ENCODE measurements at regions not wholly inside any gene's neighbourhood (a gene's known extent, or its start where the extent isn't known, plus 50 kb on each side); places are given as distances from the start of the nearest gene placed in this dataset.

DNA sequence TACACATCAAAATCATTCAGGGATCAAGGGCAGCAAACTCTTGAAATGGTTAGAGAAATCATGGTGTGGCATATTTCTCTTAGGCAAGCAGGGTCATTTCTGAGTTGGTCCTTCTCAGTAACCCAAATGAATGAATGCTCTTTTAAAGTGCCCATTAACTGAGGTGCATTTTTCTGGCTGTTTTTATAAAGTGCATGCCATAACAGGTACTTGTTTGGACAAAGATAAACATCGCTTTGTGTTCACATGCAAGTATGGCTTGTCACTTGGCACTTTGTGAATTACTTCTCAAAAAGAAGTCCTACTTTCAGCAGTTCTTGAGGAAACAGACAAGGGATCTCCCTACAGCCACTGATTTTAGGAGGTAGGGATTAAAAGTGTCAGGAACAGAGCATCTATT, 64.8 kb upstream of the IFNE start:
- TF ChIP-seq POLR2A (IDR thresholded peaks at IDR 0.05; ENCODE audit: low read length) (no peak), GATA1 (IDR thresholded peaks at IDR 0.05; ENCODE audit: low read depth, low read length) (no peak)

Data from erythroblast (primary cell).